IMR-90 (cell line): ENCODE measurements at regions not wholly inside any gene's neighbourhood (a gene's known extent, or its start where the extent isn't known, plus 50 kb on each side); places are given as distances from the start of the nearest gene placed in this dataset.

Experiments used
- BHLHE40 ChIP-seq: fragments of 150-350 bp; IDR thresholded peaks from 2 replicates; pipeline ENCODE4 v1.6.1; 2016; ENCODE audit warnings: mild to moderate bottlenecking, low read depth, low read length
- CTCF ChIP-seq: conservative IDR thresholded peaks from 2 replicates; pipeline ENCODE4 v1.5.1; 2012; ENCODE audit warnings: mild to moderate bottlenecking, low read depth, low read length, improper control_type of control experiment
- ELK1 ChIP-seq: fragments of 150-350 bp; IDR thresholded peaks from 2 replicates; pipeline ENCODE4 v1.6.1; 2016; ENCODE audit warnings: low read depth, mild to moderate bottlenecking, low read length, moderate library complexity, borderline replicate concordance
- MXI1 ChIP-seq: IDR thresholded peaks from 2 replicates; pipeline ENCODE4 v1.6.1; 2012; ENCODE audit warnings: low read depth, mild to moderate bottlenecking, low read length, moderate library complexity, borderline replicate concordance
- POLR2A ChIP-seq: IDR thresholded peaks from 2 replicates; pipeline ENCODE4 v1.6.1; 2012; ENCODE audit warnings: mild to moderate bottlenecking, low read depth, low read length
- RAD21 ChIP-seq: IDR thresholded peaks from 2 replicates; pipeline ENCODE4 v1.6.1; 2012; ENCODE audit warnings: low read length, improper control_type of control experiment

GRCh38 chr1:222329493-222330045 is 218.3 kb downstream of the HHIPL2 start:
- TF ChIP-seq CTCF (no peak), POLR2A (no peak), RAD21 (no peak), MXI1 (no peak), ELK1 (no peak), BHLHE40 (no peak)
